ENCODE measurements at regions not wholly inside any gene's neighbourhood (a gene's known extent, or its start where the extent isn't known, plus 50 kb on each side); places are given as distances from the start of the nearest gene placed in this dataset.

- no peak for TF ChIP-seq ELK1 (IDR thresholded peaks at IDR 0.05; ENCODE audit: low read depth, low read length)
- no peak for TF ChIP-seq CTCF (IDR thresholded peaks at IDR 0.05)
- no peak for TF ChIP-seq ZFP36 (IDR thresholded peaks at IDR 0.05; ENCODE audit: borderline replicate concordance, partially characterized antibody)
- no peak for TF ChIP-seq MAFK (IDR thresholded peaks at IDR 0.05; ENCODE audit: partially characterized antibody)
- no peak for TF ChIP-seq RCOR1 (IDR thresholded peaks at IDR 0.05; ENCODE audit: low read depth, low read length)
- no peak for TF ChIP-seq ZSCAN20 (CRISPR knock-in tag; IDR thresholded peaks at IDR 0.05)
- no peak for TF ChIP-seq POLR2AphosphoS2 (conservative IDR thresholded peaks at IDR 0.05; ENCODE audit: low read length)
- TF ChIP-seq POLR2A (IDR thresholded peaks at IDR 0.05; ENCODE audit: low read length): no peak
- no peak for TF ChIP-seq MAZ (IDR thresholded peaks at IDR 0.05; ENCODE audit: borderline replicate concordance, low read depth, low read length)
Observed at GRCh38 chrX:107505223-107505622, 55.8 kb downstream of the FRMPD3 start.

All from A549 (cell line).